Stimulated activated naive CD8-positive, alpha-beta T cell treated with anti-CD3 and anti-CD28 coated beads, Interleukin-15, amount 100 ng/mL, for 72 hours (primary cell): ENCODE measurements at regions not wholly inside any gene's neighbourhood (a gene's known extent, or its start where the extent isn't known, plus 50 kb on each side); places are given as distances from the start of the nearest gene placed in this dataset.
"Not testable (repeated sequence)": the region's sequence is repeated elsewhere in the genome, so short reads cannot be mapped to it uniquely, and the experiment has no call there.

ENCODE experiments used
- ATAC-seq: fragments of 150-1000 bp; cut with Tn5 transposase; 2 replicates; pipeline ENCODE4 v1.10.0; 2021; ENCODE audit warnings: mild to moderate bottlenecking, moderate library complexity
- DNase-seq, 2 donors: peaks; one replicate each; pipeline ENCODE4 v3.0.0; 2021 to 2022
- H3K27ac Mint-ChIP-seq, 2 donors: one replicate each; pipeline ENCODE4 v1.8.0; 2022; ENCODE audit warnings: mild to moderate bottlenecking in 2 of 2, mixed read lengths in 2 of 2, moderate library complexity in 2 of 2
- H3K27me3 Mint-ChIP-seq: one replicate; pipeline ENCODE4 v1.8.0; 2022; ENCODE audit warnings: mixed read lengths
- H3K4me1 Mint-ChIP-seq: one replicate; pipeline ENCODE4 v1.8.0; 2022; ENCODE audit warnings: mild to moderate bottlenecking, mixed read lengths
- H3K4me3 Mint-ChIP-seq, 2 donors: one replicate each; pipeline ENCODE4 v1.8.0; 2022; ENCODE audit warnings: mild to moderate bottlenecking in 2 of 2, mixed read lengths in 2 of 2, moderate library complexity in 1 of 2
- H3K9me3 Mint-ChIP-seq, 2 donors: one replicate each; pipeline ENCODE4 v1.8.0; 2022; ENCODE audit warnings: mixed read lengths in 2 of 2

DNA sequence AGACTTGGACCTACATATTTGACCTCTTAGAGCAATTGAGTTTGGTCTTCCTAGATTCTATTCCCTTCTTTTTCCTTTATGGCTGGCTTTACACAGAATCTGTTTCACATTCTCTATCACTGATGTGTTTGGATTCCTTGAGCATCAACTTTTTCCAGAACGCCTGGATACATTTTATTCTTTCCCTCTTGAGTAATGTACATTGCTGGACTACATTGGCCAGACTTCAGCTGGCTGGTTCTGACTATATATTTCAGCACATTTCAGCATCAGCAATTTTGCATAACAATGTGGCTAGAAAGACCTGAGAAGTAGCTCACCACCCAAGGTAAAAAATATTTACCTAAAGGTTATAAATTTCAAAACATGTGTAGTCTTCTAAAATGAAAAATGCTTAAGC is 2198.2 kb upstream of the RAG2 start:
- DNase-seq (no peak), ATAC-seq (no peak)
- no peak overlapping the region for H3K27ac Mint-ChIP-seq
- H3K4me1 Mint-ChIP-seq: no peaks in the 10 kb centered on the region
- no peaks in the 10 kb centered on the region for H3K27me3 Mint-ChIP-seq
- H3K9me3 Mint-ChIP-seq: peaks cover 6 to 15% of the 10 kb centered on the region in 2 donors
- no peak overlapping the region for H3K4me3 Mint-ChIP-seq

- Mint-ChIP-seq H3K27me3 (no peaks in the 10 kb centered on the region), H3K9me3 (peaks cover 6 to 15% of the 10 kb centered on the region in 2 donors), H3K4me3 (no peak overlapping the region), H3K4me1 (no peaks in the 10 kb centered on the region), H3K27ac (no peak overlapping the region)
- no peak for DNase-seq
- no peak for ATAC-seq
These were observed 2197.0 kb upstream of the RAG2 start for GRCh38 chr11:38795027-38795426.

DNA sequence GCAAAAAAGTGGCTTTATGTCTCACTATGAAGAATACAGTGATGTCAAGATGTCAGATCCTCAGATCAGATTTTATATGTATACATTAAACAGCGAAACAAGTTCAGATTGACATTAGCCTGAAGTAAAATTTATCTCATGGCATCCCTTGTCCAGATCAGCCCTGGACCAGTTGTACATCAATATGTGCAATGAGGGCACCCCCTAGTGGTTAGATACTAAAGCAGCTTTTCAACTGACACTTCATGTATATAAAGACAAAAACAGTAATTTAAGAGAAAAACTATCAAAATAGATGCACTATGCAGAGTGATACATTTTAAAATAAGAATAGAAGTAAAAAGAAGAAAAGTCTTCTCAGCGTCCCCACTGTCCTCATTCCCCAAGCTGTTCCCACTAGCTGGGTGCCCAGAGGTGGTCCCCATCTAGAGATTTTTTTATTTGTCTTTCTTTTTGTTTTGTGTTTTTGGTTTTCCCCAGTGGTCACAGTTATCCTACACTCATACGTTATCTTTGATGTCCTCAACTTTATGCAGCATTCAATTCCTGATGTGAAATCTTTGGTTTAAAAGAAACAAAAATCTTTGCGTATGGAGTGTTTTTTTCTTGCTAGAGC is 2193.4 kb upstream of the RAG2 start:
- Mint-ChIP-seq H3K4me3 (no peak overlapping the region), H3K27ac (no peak overlapping the region), H3K27me3 (no peaks in the 10 kb centered on the region), H3K4me1 (no peaks in the 10 kb centered on the region), H3K9me3 (peaks cover 0 to 8% of the 10 kb centered on the region in 2 donors)
- peak in 1 of 2 donors; percentile 13 for DNase-seq
- ATAC-seq: peak; percentile 61

DNA sequence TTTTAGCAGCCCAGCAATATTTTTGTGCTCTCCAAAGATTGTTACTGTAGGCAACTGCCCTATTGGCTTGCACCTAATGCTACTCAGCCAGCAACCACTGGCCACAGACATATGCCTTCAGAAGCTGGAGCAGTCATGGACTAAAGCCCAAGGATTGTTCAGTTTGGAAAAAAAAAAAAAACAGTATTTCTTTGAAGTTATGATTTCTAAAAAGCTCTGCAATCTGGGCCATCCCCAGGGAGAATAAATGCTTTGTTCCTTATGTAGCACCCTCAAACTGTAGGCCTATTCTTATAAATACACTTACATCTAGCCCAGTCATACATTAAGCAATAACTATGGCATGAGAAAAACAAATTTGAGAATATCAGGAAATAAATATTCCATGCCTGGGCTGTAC is 2190.5 kb upstream of the RAG2 start:
- H3K27me3 Mint-ChIP-seq: no peaks in the 10 kb centered on the region

DNA sequence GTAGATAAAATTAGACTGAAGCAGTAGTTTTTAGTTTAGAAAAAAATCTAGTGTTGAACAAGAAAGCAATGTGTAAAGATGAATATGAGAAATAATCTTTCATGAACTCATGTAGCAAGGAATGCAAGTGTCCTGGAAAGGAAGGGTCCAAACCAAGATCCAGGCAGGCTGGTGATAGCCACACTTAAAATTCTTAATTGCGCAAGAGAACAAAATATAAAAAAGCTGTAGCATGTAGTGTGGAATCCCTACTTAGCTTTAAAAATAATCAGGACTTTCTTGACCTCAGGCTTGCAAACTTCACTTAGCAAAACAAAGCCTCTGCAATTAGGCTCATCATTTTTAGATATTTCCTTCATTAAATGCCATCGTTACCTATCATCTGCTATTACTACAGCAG is 2186.1 kb upstream of the RAG2 start:
- H3K27ac Mint-ChIP-seq: no peak overlapping the region
- ATAC-seq (no peak), DNase-seq (no peak)
- H3K4me1 Mint-ChIP-seq: no peaks in the 10 kb centered on the region
- no peaks in the 10 kb centered on the region for H3K27me3 Mint-ChIP-seq
- H3K9me3 Mint-ChIP-seq: peaks cover 5 to 17% of the 10 kb centered on the region in 2 donors
- no peak overlapping the region for H3K4me3 Mint-ChIP-seq

More for the DNA sequence above, 2190.5 kb upstream of the RAG2 start:
- no peak for ATAC-seq
- no peak for DNase-seq
- Mint-ChIP-seq H3K9me3 (peaks cover 5 to 9% of the 10 kb centered on the region in 2 donors), H3K27ac (no peak overlapping the region), H3K4me1 (no peaks in the 10 kb centered on the region), H3K4me3 (no peak overlapping the region)

DNA sequence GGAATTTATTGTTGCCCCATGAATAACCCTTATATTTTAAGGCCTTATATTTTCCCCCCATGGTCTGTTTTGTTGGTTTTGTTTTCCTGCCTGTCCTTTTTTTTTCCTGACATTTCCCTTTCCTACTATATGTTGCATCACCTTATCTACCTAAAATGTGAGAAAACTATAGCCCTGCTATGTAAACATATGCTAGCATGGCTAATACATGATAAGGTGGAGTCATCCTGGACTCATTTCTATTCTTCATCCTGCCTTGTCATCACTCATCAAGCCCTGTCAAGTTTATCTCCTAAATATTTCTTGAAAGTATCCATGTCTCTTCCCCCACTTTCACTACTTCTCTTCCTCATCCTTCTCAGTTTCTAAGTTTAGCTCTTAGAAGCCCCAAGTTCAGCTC is 2168.8 kb upstream of the RAG2 start:
- no peak overlapping the region for H3K4me3 Mint-ChIP-seq
- H3K9me3 Mint-ChIP-seq: peaks cover 22 to 43% of the 10 kb centered on the region in 2 donors
- no peaks in the 10 kb centered on the region for H3K27me3 Mint-ChIP-seq
- no peaks in the 10 kb centered on the region for H3K4me1 Mint-ChIP-seq
- DNase-seq (no peak), ATAC-seq (no peak)
- no peak overlapping the region for H3K27ac Mint-ChIP-seq

DNA sequence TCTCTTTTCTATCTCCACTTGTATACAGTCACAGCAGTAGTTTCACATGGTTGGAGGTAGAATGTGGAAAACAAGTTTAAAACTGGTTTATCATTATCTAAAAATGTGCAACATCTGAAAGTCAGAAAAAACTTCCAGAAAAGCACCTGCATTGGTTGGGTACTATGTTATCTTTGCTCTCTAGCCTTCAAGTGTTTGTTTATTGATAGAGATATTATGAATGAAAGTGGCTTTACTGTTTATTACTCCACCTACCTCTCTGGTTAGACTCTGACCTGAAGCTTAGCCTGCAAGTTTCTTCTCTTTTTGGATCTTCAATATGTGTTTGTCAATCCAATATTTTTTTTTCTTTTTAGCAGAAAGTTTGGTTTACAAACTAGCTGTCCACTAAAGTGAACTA is 2161.4 kb upstream of the RAG2 start:
- H3K9me3 Mint-ChIP-seq: peaks cover 8 to 12% of the 10 kb centered on the region in 2 donors
- DNase-seq (no peak), ATAC-seq (no peak)

GRCh38 chr11:38756537-38756936 is 2158.5 kb upstream of the RAG2 start:
- Mint-ChIP-seq H3K4me3 (no peak overlapping the region), H3K4me1 (no peaks in the 10 kb centered on the region), H3K9me3 (peaks cover 0 to 6% of the 10 kb centered on the region in 2 donors), H3K27ac (no peak overlapping the region), H3K27me3 (no peaks in the 10 kb centered on the region)
- DNase-seq (no peak), ATAC-seq (no peak)

More for the DNA sequence above, 2161.4 kb upstream of the RAG2 start:
- Mint-ChIP-seq H3K4me3 (no peak overlapping the region), H3K4me1 (no peaks in the 10 kb centered on the region), H3K27ac (no peak overlapping the region), H3K27me3 (no peaks in the 10 kb centered on the region)

GRCh38 chr11:38751421-38751820 is 2153.4 kb upstream of the RAG2 start:
- ATAC-seq (no peak), DNase-seq (no peak)
- H3K9me3 Mint-ChIP-seq: no peaks in the 10 kb centered on the region
- no peak overlapping the region for H3K4me3 Mint-ChIP-seq
- H3K27ac Mint-ChIP-seq: no peak overlapping the region
- no peaks in the 10 kb centered on the region for H3K27me3 Mint-ChIP-seq
- H3K4me1 Mint-ChIP-seq: no peaks in the 10 kb centered on the region

GRCh38 chr11:38746516-38746915 is 2148.5 kb upstream of the RAG2 start:
- H3K9me3 Mint-ChIP-seq, H3K27me3 Mint-ChIP-seq, H3K4me1 Mint-ChIP-seq, ATAC-seq, DNase-seq, H3K4me3 Mint-ChIP-seq, H3K27ac Mint-ChIP-seq: not testable (repeated sequence)

GRCh38 chr11:38723361-38723760 is 2125.3 kb upstream of the RAG2 start:
- DNase-seq (no peak), ATAC-seq (no peak)
- Mint-ChIP-seq H3K9me3 (peaks cover 0 to 8% of the 10 kb centered on the region in 2 donors), H3K4me1 (no peaks in the 10 kb centered on the region), H3K4me3 (no peak overlapping the region), H3K27ac (no peak overlapping the region), H3K27me3 (no peaks in the 10 kb centered on the region)

GRCh38 chr11:38721586-38722315 is 2123.7 kb upstream of the RAG2 start:
- Mint-ChIP-seq H3K27ac (no peak overlapping the region), H3K4me1 (no peaks in the 10 kb centered on the region), H3K27me3 (no peaks in the 10 kb centered on the region), H3K4me3 (no peak overlapping the region), H3K9me3 (peaks cover 0 to 4% of the 10 kb centered on the region in 2 donors)
- DNase-seq (no peak), ATAC-seq (no peak)

GRCh38 chr11:38718659-38719058 is 2120.6 kb upstream of the RAG2 start:
- no peaks in the 10 kb centered on the region for H3K4me1 Mint-ChIP-seq
- no peaks in the 10 kb centered on the region for H3K27me3 Mint-ChIP-seq
- no peak overlapping the region for H3K27ac Mint-ChIP-seq
- no peak for DNase-seq
- ATAC-seq: no peak
- peaks cover 2 to 5% of the 10 kb centered on the region in 2 donors for H3K9me3 Mint-ChIP-seq
- no peak overlapping the region for H3K4me3 Mint-ChIP-seq

DNA sequence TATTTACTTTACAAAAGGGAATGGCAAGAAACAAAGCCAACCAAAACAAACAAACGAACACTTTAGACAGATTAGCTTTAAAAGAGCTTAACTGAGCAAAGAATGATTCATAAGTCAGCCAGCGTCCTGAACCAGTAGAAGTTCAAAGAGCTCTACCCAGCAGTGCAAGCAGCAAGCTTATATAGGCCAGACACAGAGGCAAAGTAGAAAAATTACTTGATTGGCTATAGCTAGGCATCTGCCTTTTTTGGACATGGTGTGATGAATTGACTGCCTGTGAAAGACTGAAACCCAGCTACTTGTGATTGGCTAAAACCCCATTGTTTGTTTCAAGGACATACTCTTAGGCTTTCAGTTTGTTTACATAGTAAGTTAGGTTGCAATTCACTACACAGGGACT is 2120.0 kb upstream of the RAG2 start:
- DNase-seq (no peak), ATAC-seq (no peak)
- Mint-ChIP-seq H3K4me1 (no peaks in the 10 kb centered on the region), H3K4me3 (no peak overlapping the region), H3K27ac (no peak overlapping the region), H3K27me3 (no peaks in the 10 kb centered on the region), H3K9me3 (peaks cover 4 to 8% of the 10 kb centered on the region in 2 donors)

DNA sequence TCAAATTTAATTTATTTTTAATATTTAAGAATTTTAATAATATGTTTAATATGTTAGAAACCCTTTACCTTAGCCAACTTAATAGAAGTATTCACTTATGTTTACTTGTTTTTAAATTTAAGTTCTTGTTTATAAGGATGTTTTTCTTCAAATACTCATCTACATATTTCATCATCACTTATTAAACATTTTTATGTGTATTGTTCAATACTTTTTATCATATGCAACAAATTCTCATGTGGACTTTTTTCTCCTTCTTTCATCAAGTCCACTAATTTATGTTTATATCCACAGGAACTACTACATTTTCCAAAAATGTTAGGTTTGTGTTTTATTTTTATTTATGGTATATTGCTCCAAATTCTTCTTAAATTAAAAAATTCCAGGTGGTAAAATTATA is 2113.1 kb upstream of the RAG2 start:
- no peak overlapping the region for H3K4me3 Mint-ChIP-seq
- DNase-seq (no peak), ATAC-seq (no peak)
- H3K9me3 Mint-ChIP-seq: peaks cover 4 to 6% of the 10 kb centered on the region in 2 donors
- H3K27ac Mint-ChIP-seq: no peak overlapping the region
- H3K4me1 Mint-ChIP-seq: no peaks in the 10 kb centered on the region
- H3K27me3 Mint-ChIP-seq: no peaks in the 10 kb centered on the region

- Mint-ChIP-seq H3K4me1 (no peaks in the 10 kb centered on the region), H3K4me3 (no peak overlapping the region), H3K9me3 (peaks cover 8 to 9% of the 10 kb centered on the region in 2 donors), H3K27ac (no peak overlapping the region), H3K27me3 (no peaks in the 10 kb centered on the region)
- DNase-seq (no peak), ATAC-seq (no peak)
These were observed 2112.2 kb upstream of the RAG2 start for GRCh38 chr11:38710262-38710661.
